ENCODE measurements at regions not wholly inside any gene's neighbourhood (a gene's known extent, or its start where the extent isn't known, plus 50 kb on each side); places are given as distances from the start of the nearest gene placed in this dataset.

- no peak for TF ChIP-seq CTCF (IDR thresholded peaks at IDR 0.05; ENCODE audit: insufficient read depth, low read depth, low read length)
- TF ChIP-seq EZH2 (IDR thresholded peaks at IDR 0.05; ENCODE audit: insufficient read depth, low read length) = no peak
Measured at GRCh38 chr2:180360283-180360618, 353.2 kb upstream of the CWC22 start.

Data from astrocyte (in vitro differentiated cells and primary cell).